HepG2 (cell line): ENCODE measurements at regions not wholly inside any gene's neighbourhood (a gene's known extent, or its start where the extent isn't known, plus 50 kb on each side); places are given as distances from the start of the nearest gene placed in this dataset.

ENCODE experiments used
- AKAP8 ChIP-seq: sonication (generic); formaldehyde crosslinking; IDR thresholded peaks from 2 replicates; pipeline ENCODE4 v1.5.1; 2020; ENCODE audit warnings: mild to moderate bottlenecking, missing genetic modification reagents
- CEBPZ ChIP-seq: IDR thresholded peaks from 2 replicates; pipeline ENCODE4 v1.6.1; 2012; ENCODE audit warnings: low read length, improper control_type of control experiment
- CHD2 ChIP-seq: IDR thresholded peaks from 2 replicates; pipeline ENCODE4 v1.6.1; 2011; ENCODE audit warnings: low read depth, low read length, improper control_type of control experiment
- ERF ChIP-seq: IDR thresholded peaks from 2 replicates; pipeline ENCODE4 v1.6.1; 2018; ENCODE audit warnings: missing biosample characterization, missing genetic modification reagents
- FOXA1 ChIP-seq, 2 experiments: fragments of 450-650 bp in 1 of 2; sonication (generic) in 1 of 2; formaldehyde crosslinking in 1 of 2; IDR thresholded peaks; 2 replicates each; pipeline versions ENCODE4 v1.4.0 to v1.6.1; 2016 to 2020; ENCODE audit warnings: missing genetic modification reagents in 1 of 2
- HMGA1 ChIP-seq: sonication (generic); formaldehyde crosslinking; conservative IDR thresholded peaks from 2 replicates; pipeline ENCODE4 v1.4.0; 2020; ENCODE audit warnings: missing genetic modification reagents
- HNF4A ChIP-seq: sonication (generic); formaldehyde crosslinking; IDR thresholded peaks from 2 replicates; pipeline ENCODE4 v1.4.0; 2020; ENCODE audit warnings: missing genetic modification reagents
- MEIS1 ChIP-seq: sonication (generic); formaldehyde crosslinking; IDR thresholded peaks from 2 replicates; pipeline ENCODE4 v1.9.0; 2021; ENCODE audit warnings: mild to moderate bottlenecking, missing genetic modification reagents, moderate library complexity, borderline replicate concordance
- MIER3 ChIP-seq: IDR thresholded peaks from 2 replicates; pipeline ENCODE4 v1.6.1; 2016; ENCODE audit warnings: missing compliant biosample characterization, borderline replicate concordance
- NAIF1 ChIP-seq: sonication (generic); formaldehyde crosslinking; IDR thresholded peaks from 2 replicates; pipeline ENCODE4 v1.5.0; 2020; ENCODE audit warnings: mild to moderate bottlenecking, missing genetic modification reagents, borderline replicate concordance
- PAF1 ChIP-seq: IDR thresholded peaks from 2 replicates; pipeline ENCODE4 v1.6.1; 2016; ENCODE audit warnings: missing genetic modification reagents, missing compliant biosample characterization
- POGZ ChIP-seq: sonication (generic); formaldehyde crosslinking; IDR thresholded peaks from 2 replicates; pipeline ENCODE4 v1.4.0; 2020; ENCODE audit warnings: mild to moderate bottlenecking, missing genetic modification reagents
- POLR2G ChIP-seq: fragments of 200-400 bp; formaldehyde crosslinking; IDR thresholded peaks from 2 replicates; pipeline ENCODE4 v1.6.1; 2018; ENCODE audit warnings: mild to moderate bottlenecking, low read depth, low read length, moderate library complexity
- SNAI1 ChIP-seq: sonication (generic); formaldehyde crosslinking; IDR thresholded peaks from 2 replicates; pipeline ENCODE4 v1.5.0; 2020; ENCODE audit warnings: mild to moderate bottlenecking, missing genetic modification reagents, borderline replicate concordance
- SNAPC5 ChIP-seq: sonication (generic); formaldehyde crosslinking; IDR thresholded peaks from 2 replicates; pipeline ENCODE4 v1.8.1; 2023; ENCODE audit warnings: mild to moderate bottlenecking, missing genetic modification reagents, borderline replicate concordance
- TCF12 ChIP-seq, 2 experiments: fragments of 450-650 bp in 1 of 2; sonication (generic) in 1 of 2; formaldehyde crosslinking in 1 of 2; IDR thresholded peaks; 2 replicates each; pipeline versions ENCODE4 v1.6.1 to v1.8.0; 2017 to 2022; ENCODE audit warnings: antibody characterized with exemption in 1 of 2, mild to moderate bottlenecking in 1 of 2, missing genetic modification reagents in 1 of 2, moderate library complexity in 1 of 2
- TP53 ChIP-seq: sonication (generic); formaldehyde crosslinking; conservative IDR thresholded peaks from 2 replicates; pipeline ENCODE4 v1.4.0; 2020; ENCODE audit warnings: missing genetic modification reagents
- UBTF ChIP-seq: sonication (generic); formaldehyde crosslinking; IDR thresholded peaks from 2 replicates; pipeline ENCODE4 v1.4.0; 2020; ENCODE audit warnings: mild to moderate bottlenecking, missing genetic modification reagents
- ZFP90 ChIP-seq: sonication (generic); formaldehyde crosslinking; IDR thresholded peaks from 2 replicates; pipeline ENCODE4 v1.8.0; 2022; ENCODE audit warnings: missing genetic modification reagents, mild to moderate bottlenecking, inconsistent platforms, borderline replicate concordance
- ZNF256 ChIP-seq: sonication (generic); formaldehyde crosslinking; conservative IDR thresholded peaks from 2 replicates; pipeline ENCODE4 v1.4.0; 2020; ENCODE audit warnings: missing genetic modification reagents
- ZNF354B ChIP-seq: sonication (generic); formaldehyde crosslinking; IDR thresholded peaks from 2 replicates; pipeline ENCODE4 v1.8.0; 2022; ENCODE audit warnings: mild to moderate bottlenecking, missing genetic modification reagents
- ZNF468 ChIP-seq: sonication (generic); formaldehyde crosslinking; IDR thresholded peaks from 2 replicates; pipeline ENCODE4 v1.8.0; 2022; ENCODE audit warnings: mild to moderate bottlenecking, moderate library complexity, missing genetic modification reagents
- ZNF558 ChIP-seq: sonication (generic); formaldehyde crosslinking; IDR thresholded peaks from 2 replicates; pipeline ENCODE4 v1.9.0; 2022; ENCODE audit warnings: mild to moderate bottlenecking, missing genetic modification reagents, borderline replicate concordance
- ZNF83 ChIP-seq: sonication (generic); formaldehyde crosslinking; IDR thresholded peaks from 2 replicates; pipeline ENCODE4 v1.4.0; 2020; ENCODE audit warnings: missing genetic modification reagents, mild to moderate bottlenecking, borderline replicate concordance
- ZSCAN5A ChIP-seq: sonication (generic); formaldehyde crosslinking; IDR thresholded peaks from 2 replicates; pipeline ENCODE4 v1.8.0; 2022; ENCODE audit warnings: mild to moderate bottlenecking, missing genetic modification reagents, borderline replicate concordance

GRCh38 chr20:53800418-53800817, 206.8 kb upstream of the ZNF217 start (continued):
- no peak for TF ChIP-seq HMGA1
- TF ChIP-seq ZFP90 (CRISPR knock-in tag), result 0 out of 2 replicates have a peak, but pooled peaks have one; percentile 5
- TF ChIP-seq UBTF (CRISPR knock-in tag), result no peak
- no peak for TF ChIP-seq ZNF354B (CRISPR knock-in tag)
- TF ChIP-seq HNF4A, result no peak
- TF ChIP-seq TCF12 (IDR thresholded peaks at IDR 0.05), result no peak
- no peak for TF ChIP-seq TCF12 (CRISPR knock-in tag; IDR thresholded peaks at IDR 0.05)
- TF ChIP-seq SNAPC5 (CRISPR knock-in tag), result no peak
- TF ChIP-seq CHD2, result no peak
- no peak for TF ChIP-seq FOXA1 (IDR thresholded peaks at IDR 0.05)
- TF ChIP-seq FOXA1 (CRISPR knock-in tag; IDR thresholded peaks at IDR 0.05), result no peak
- 0 out of 2 replicates have a peak, but pooled peaks have one; percentile 16 for TF ChIP-seq ZNF256 (CRISPR knock-in tag)
- peak; percentile 19; the same call in 1 of the 2 replicates for TF ChIP-seq AKAP8
- TF ChIP-seq MEIS1 (CRISPR knock-in tag), result no peak
- no peak for TF ChIP-seq ZNF83 (CRISPR knock-in tag)
- TF ChIP-seq ZNF558 (CRISPR knock-in tag), result no peak
- no peak; the same call in 1 of the 2 replicates for TF ChIP-seq ZNF468 (CRISPR knock-in tag)
- no peak for TF ChIP-seq ERF
- TF ChIP-seq CEBPZ, result no peak
- TF ChIP-seq TP53 (CRISPR knock-in tag), result no peak
- TF ChIP-seq SNAI1, result no peak
- TF ChIP-seq NAIF1 (CRISPR knock-in tag), result peak; percentile 22; the same call in 1 of the 2 replicates
- TF ChIP-seq POGZ (CRISPR knock-in tag), result no peak
- no peak for TF ChIP-seq POLR2G
- no peak for TF ChIP-seq MIER3 (CRISPR knock-in tag)
- TF ChIP-seq PAF1 (CRISPR knock-in tag), result no peak
- no peak for TF ChIP-seq ZSCAN5A
